ENCODE measurements at regions not wholly inside any gene's neighbourhood (a gene's known extent, or its start where the extent isn't known, plus 50 kb on each side); places are given as distances from the start of the nearest gene placed in this dataset.

GRCh38 chr12:13839365-13840336 lies 141.8 kb downstream of the GRIN2B start:
- DNase-seq = no peak

DNA sequence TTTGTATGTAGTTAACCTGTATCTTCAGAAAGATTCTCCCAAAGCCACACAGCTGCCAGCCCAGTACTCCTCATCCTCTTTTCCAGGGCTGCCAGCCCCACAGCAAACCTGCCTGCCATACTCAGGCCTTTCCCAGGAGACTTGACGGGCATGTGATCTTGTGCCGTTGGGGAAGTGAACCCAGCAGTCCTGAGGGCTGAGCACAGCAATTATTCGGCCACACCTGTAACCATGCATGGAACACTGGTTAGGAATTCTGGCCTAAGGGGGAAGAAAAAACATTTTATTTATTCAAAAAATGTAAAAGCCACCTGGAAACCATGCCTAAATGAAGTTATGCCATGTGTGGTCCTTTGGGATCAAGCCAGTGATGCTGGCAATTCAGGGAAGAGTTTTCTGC lies 145.3 kb downstream of the GRIN2B start:
- peak; percentile 24 for DNase-seq

- DNase-seq = no peak
These were observed 145.8 kb downstream of the GRIN2B start for GRCh38 chr12:13835652-13836051.

DNA sequence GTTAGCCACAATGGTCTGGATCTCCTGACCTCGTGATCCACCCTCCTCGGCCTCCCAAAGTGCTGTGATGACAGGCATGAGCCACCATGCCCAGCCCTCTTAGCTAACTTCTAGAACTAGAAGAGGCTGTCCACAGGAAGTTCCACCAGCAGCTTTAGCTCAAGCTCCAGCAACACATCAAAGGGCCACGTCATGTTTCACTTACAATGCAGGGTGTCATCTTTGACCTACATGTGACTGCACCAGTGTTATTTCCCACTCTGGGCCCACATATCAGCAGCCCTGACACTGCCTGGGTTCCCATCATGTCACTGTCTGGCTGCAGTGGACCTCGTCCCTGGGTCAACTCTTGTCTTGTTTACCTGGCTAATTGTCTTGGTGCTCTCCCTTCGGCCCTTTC lies 147.2 kb downstream of the GRIN2B start:
- no peak for DNase-seq

- no peak for DNase-seq
These were observed 164.3 kb downstream of the GRIN2B start for GRCh38 chr12:13817131-13817530.

GRCh38 chr12:13816394-13816793 lies 165.0 kb downstream of the GRIN2B start:
- peak; percentile 65 for DNase-seq

DNA sequence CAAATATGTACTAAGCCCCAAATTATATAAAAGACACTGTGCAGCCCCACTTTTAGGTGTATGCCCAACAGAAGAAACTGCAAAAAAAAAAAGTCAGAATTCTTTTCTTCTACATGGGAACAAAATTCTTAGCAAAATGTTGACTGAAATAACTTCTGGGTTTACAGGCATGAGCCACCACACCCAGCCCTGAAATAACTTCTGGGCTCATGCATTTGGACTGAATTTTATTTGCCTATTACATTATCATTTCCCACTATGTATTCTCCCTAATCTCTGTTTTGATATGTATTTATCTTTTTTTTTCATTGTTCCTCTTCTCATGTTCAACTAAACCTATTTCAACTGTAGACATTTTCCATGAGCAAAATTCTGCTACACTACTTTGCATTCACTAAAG lies 169.2 kb downstream of the GRIN2B start:
- no peak for DNase-seq

DNA sequence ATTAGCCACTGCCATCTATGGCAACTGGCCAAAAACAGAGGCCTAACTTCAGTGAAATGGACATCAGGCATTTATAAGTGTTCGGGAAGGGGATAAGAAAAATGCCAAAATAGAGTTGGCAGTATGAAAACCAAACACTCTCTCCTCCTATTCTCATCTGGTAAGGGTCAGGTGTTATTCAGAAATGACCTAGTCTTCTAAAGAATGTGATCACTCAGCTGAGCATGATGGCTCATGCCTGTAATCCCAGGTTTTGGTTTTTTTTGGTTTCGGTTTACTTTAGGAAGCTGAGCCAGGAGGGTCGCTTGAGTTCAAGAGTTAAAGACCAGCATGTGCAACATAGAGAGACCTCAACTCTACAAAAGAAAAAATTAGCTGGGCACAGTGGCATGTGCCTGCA lies 170.3 kb downstream of the GRIN2B start:
- DNase-seq = no peak

DNA sequence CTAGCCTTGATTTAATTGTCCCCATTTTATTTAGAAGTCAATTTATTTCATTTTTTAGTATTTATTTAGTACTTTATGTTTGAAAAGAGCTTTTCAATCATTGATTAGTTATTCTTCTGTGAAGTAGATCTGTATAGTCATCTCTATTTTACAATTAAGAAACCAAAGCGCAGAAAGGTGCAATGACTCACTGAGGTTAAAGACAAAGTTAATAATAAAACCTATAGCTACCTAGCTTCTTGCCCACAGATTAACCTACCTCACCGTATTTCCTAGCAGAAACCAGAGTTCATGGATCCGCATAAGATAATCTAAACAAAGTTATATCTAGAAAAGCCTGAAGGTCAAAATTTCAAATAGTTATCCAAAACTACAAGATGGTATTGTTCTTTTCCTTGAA lies 176.4 kb downstream of the GRIN2B start:
- no peak for DNase-seq

GRCh38 chr12:13801543-13801942 lies 179.9 kb downstream of the GRIN2B start:
- no peak for DNase-seq

- DNase-seq = no peak
These were observed 181.8 kb downstream of the GRIN2B start for GRCh38 chr12:13799574-13799973.

GRCh38 chr12:13798162-13798561 lies 183.2 kb downstream of the GRIN2B start:
- DNase-seq = no peak

DNA sequence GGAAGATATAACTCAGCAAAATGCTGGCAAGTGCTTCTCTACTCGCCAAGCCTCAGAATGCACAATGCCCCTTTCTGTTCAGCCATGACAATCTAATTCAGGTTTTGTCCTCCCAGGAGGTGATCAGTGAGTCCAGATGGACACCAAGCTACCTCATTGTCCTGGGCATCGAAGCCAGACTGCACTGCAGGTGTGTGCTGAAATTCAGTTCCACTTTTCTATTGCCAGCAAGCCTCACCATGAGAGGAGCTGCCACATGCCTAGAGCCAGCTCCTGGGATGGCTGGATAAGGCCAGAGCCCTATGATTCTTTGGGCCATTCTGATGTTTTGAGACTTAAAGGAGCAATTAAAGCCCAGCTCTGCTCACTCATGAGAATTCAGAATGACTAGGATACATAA lies 186.7 kb downstream of the GRIN2B start:
- DNase-seq = no peak

DNA sequence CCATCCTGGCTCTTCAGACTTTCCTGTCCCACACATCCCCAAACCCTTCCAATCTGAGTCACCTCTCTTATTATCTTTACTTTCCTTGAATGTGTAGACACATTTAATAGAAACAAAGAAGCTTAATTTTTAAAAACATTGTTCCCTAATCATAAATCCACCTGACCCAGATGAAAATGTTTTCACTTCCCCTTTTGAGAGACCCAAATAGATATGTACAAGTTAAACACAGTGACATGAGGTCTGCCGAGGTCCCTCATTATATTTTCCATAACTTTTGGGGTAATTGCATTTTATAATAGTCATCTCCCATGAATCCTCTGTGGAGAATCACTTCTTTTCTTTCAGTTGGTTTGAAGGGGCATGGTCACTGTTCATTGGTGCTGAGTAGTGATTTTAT lies 191.1 kb downstream of the GRIN2B start:
- DNase-seq = no peak

GRCh38 chr12:13788626-13789025 lies 192.8 kb downstream of the GRIN2B start:
- DNase-seq = no peak

- no peak for DNase-seq
These were observed 194.8 kb downstream of the GRIN2B start for GRCh38 chr12:13786646-13787045.

- no peak for DNase-seq
These were observed 196.9 kb downstream of the GRIN2B start for GRCh38 chr12:13784504-13784903.

DNA sequence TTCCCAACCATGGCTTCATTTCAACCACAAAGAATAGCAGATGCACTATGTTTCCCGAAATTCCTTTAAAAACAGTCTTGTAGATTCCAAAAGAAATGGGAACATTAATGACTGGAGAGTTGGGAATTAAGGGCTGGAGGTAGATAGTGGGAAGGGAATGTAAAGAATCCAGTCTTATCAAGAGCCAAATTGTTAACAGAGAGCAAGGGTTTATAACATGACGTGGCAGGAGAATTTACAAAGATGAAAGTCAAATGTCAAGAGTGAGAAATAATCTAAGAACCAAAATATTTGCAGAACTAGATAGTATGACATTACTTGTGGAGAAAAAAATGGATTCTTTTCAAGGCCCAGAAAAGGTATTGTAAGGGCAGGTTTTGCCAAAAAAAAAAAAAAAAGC lies 200.9 kb downstream of the GRIN2B start:
- DNase-seq = no peak

- no peak for DNase-seq
These were observed 204.0 kb downstream of the GRIN2B start for GRCh38 chr12:13777374-13777773.

DNA sequence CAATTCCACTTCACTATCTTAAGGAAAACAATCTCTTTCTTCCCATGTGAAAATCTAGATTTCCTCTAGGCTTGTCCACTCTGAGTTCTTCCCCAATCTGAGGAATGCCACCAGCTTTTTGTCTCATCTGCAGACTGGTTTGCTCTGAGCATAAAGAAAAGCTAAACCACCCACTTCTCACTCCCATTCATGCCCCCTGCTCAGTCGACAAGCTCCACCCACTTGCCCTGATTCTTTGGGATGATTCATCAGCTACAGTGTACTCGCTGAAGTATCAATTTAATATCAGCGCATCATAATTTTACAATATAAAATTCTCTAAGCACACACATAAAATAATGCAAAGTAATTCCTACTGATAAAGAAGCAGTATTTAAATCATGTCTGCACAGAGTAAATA lies 209.1 kb downstream of the GRIN2B start:
- no peak for DNase-seq

- no peak for DNase-seq
These were observed 210.8 kb downstream of the GRIN2B start for GRCh38 chr12:13770576-13770975.

DNA sequence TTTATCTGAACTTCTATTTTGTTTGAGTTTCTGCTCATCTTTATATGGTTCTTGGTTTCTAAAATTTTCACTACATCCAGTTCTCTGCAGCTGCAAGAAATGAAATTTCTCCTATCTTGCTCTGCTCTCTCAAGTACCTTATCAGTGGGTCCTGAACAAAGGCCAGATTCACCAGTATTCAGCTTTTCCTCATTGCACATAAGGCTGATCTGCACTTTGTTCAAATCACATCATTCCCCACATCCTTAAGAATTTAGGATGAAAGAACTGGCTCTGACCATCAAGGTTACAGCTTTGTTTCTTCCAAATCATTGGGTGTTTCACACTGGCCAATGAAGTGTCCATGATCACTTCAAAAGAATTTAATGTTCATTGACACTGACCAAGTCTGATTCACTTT lies 211.4 kb downstream of the GRIN2B start:
- DNase-seq = no peak

DNA sequence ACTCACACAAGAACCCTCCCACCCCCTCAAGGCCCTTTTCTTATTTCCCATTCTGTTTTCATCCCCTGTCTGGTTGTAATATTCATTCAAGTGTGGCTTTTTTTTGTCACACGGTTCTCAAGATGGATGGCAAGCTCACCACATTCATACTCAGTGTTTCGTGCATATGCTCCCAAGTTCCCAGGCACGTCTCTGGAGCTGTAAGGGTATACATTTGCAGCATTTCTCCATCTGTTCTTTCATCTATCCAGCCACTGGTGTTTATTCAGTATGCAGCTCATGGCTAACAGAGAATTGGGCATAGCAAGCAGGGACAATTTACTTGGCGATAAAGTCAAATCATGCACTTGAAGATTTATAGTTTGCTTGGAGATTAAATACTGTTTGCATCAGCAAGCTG lies 212.1 kb downstream of the GRIN2B start:
- no peak for DNase-seq

- no peak for DNase-seq
These were observed 216.7 kb downstream of the GRIN2B start for GRCh38 chr12:13764748-13765147.

Measured in left kidney (tissue), 1 donor.